ENCODE measurements at regions not wholly inside any gene's neighbourhood (a gene's known extent, or its start where the extent isn't known, plus 50 kb on each side); places are given as distances from the start of the nearest gene placed in this dataset.

- no peaks in the 10 kb centered on the region for H3K27me3 ChIP-seq (ENCODE audit: control insufficient read depth in 1 of 2, insufficient read depth in 2 of 2, low read length in 2 of 2)
- H3K27ac ChIP-seq (ENCODE audit: low read length), result no peak overlapping the region
- no peaks in the 10 kb centered on the region for H3K9me3 ChIP-seq (ENCODE audit: control insufficient read depth in 2 of 2, low read length in 2 of 2)
- H3K9ac ChIP-seq (ENCODE audit: low read length in 2 of 2), result no peak overlapping the region
- H3K36me3 ChIP-seq (ENCODE audit: control insufficient read depth in 2 of 2, insufficient read depth in 2 of 2, low read length in 2 of 2), result no peaks in the 10 kb centered on the region
- no peaks in the 10 kb centered on the region for H3K4me1 ChIP-seq (ENCODE audit: control insufficient read depth, insufficient read depth, low read length)
- H3K4me3 ChIP-seq (ENCODE audit: low read length in 2 of 2), result no peak overlapping the region
Observed at GRCh38 chr3:27990324-27990723, 251.1 kb upstream of the CMC1 start.

GRCh38 chr3:27990837-27991236 lies 250.6 kb upstream of the CMC1 start:
- Histone ChIP-seq H3K36me3 (ENCODE audit: control insufficient read depth in 2 of 2, insufficient read depth in 2 of 2, low read length in 2 of 2) (no peaks in the 10 kb centered on the region), H3K9ac (ENCODE audit: low read length in 2 of 2) (no peak overlapping the region), H3K27ac (ENCODE audit: low read length) (no peak overlapping the region), H3K27me3 (ENCODE audit: control insufficient read depth in 1 of 2, insufficient read depth in 2 of 2, low read length in 2 of 2) (no peaks in the 10 kb centered on the region), H3K4me1 (ENCODE audit: control insufficient read depth, insufficient read depth, low read length) (no peaks in the 10 kb centered on the region), H3K9me3 (ENCODE audit: control insufficient read depth in 2 of 2, low read length in 2 of 2) (no peaks in the 10 kb centered on the region), H3K4me3 (ENCODE audit: low read length in 2 of 2) (no peak overlapping the region)

GRCh38 chr3:27993051-27993450 lies 248.4 kb upstream of the CMC1 start:
- no peaks in the 10 kb centered on the region for H3K27me3 ChIP-seq (ENCODE audit: control insufficient read depth in 1 of 2, insufficient read depth in 2 of 2, low read length in 2 of 2)
- H3K9ac ChIP-seq (ENCODE audit: low read length in 2 of 2), result no peak overlapping the region
- H3K4me3 ChIP-seq (ENCODE audit: low read length in 2 of 2), result no peak overlapping the region
- H3K27ac ChIP-seq (ENCODE audit: low read length), result no peak overlapping the region
- H3K4me1 ChIP-seq (ENCODE audit: control insufficient read depth, insufficient read depth, low read length), result no peaks in the 10 kb centered on the region
- H3K9me3 ChIP-seq (ENCODE audit: control insufficient read depth in 2 of 2, low read length in 2 of 2), result no peaks in the 10 kb centered on the region
- H3K36me3 ChIP-seq (ENCODE audit: control insufficient read depth in 2 of 2, insufficient read depth in 2 of 2, low read length in 2 of 2), result no peaks in the 10 kb centered on the region

- Histone ChIP-seq H3K27ac (ENCODE audit: low read length) (no peak overlapping the region), H3K36me3 (ENCODE audit: control insufficient read depth in 2 of 2, insufficient read depth in 2 of 2, low read length in 2 of 2) (no peaks in the 10 kb centered on the region), H3K9me3 (ENCODE audit: control insufficient read depth in 2 of 2, low read length in 2 of 2) (peaks cover 3 to 9% of the 10 kb centered on the region in 2 donors), H3K9ac (ENCODE audit: low read length in 2 of 2) (no peak overlapping the region), H3K4me1 (ENCODE audit: control insufficient read depth, insufficient read depth, low read length) (no peaks in the 10 kb centered on the region), H3K4me3 (ENCODE audit: low read length in 2 of 2) (no peak overlapping the region), H3K27me3 (ENCODE audit: control insufficient read depth in 1 of 2, insufficient read depth in 2 of 2, low read length in 2 of 2) (no peaks in the 10 kb centered on the region)
Observed at GRCh38 chr3:28000608-28001007, 240.8 kb upstream of the CMC1 start.

- no peaks in the 10 kb centered on the region for H3K27me3 ChIP-seq (ENCODE audit: control insufficient read depth in 1 of 2, insufficient read depth in 2 of 2, low read length in 2 of 2)
- H3K4me1 ChIP-seq (ENCODE audit: control insufficient read depth, insufficient read depth, low read length), result no peaks in the 10 kb centered on the region
- H3K9me3 ChIP-seq (ENCODE audit: control insufficient read depth in 2 of 2, low read length in 2 of 2), result peaks cover under 1 to 3% of the 10 kb centered on the region in 2 donors
- H3K9ac ChIP-seq (ENCODE audit: low read length in 2 of 2), result no peak overlapping the region
- no peaks in the 10 kb centered on the region for H3K36me3 ChIP-seq (ENCODE audit: control insufficient read depth in 2 of 2, insufficient read depth in 2 of 2, low read length in 2 of 2)
- no peak overlapping the region for H3K27ac ChIP-seq (ENCODE audit: low read length)
- no peak overlapping the region for H3K4me3 ChIP-seq (ENCODE audit: low read length in 2 of 2)
Observed at GRCh38 chr3:28008235-28008634, 233.2 kb upstream of the CMC1 start.

- Histone ChIP-seq H3K27ac (ENCODE audit: low read length) (no peak overlapping the region), H3K4me1 (ENCODE audit: control insufficient read depth, insufficient read depth, low read length) (no peaks in the 10 kb centered on the region), H3K9ac (ENCODE audit: low read length in 2 of 2) (no peak overlapping the region), H3K9me3 (ENCODE audit: control insufficient read depth in 2 of 2, low read length in 2 of 2) (no peaks in the 10 kb centered on the region), H3K4me3 (ENCODE audit: low read length in 2 of 2) (no peak overlapping the region), H3K36me3 (ENCODE audit: control insufficient read depth in 2 of 2, insufficient read depth in 2 of 2, low read length in 2 of 2) (no peaks in the 10 kb centered on the region), H3K27me3 (ENCODE audit: control insufficient read depth in 1 of 2, insufficient read depth in 2 of 2, low read length in 2 of 2) (no peaks in the 10 kb centered on the region)
Observed at GRCh38 chr3:28012830-28013229, 228.6 kb upstream of the CMC1 start.

- H3K4me3 ChIP-seq (ENCODE audit: low read length in 2 of 2), result no peak overlapping the region
- no peaks in the 10 kb centered on the region for H3K36me3 ChIP-seq (ENCODE audit: control insufficient read depth in 2 of 2, insufficient read depth in 2 of 2, low read length in 2 of 2)
- no peaks in the 10 kb centered on the region for H3K27me3 ChIP-seq (ENCODE audit: control insufficient read depth in 1 of 2, insufficient read depth in 2 of 2, low read length in 2 of 2)
- no peak overlapping the region for H3K27ac ChIP-seq (ENCODE audit: low read length)
- no peaks in the 10 kb centered on the region for H3K9me3 ChIP-seq (ENCODE audit: control insufficient read depth in 2 of 2, low read length in 2 of 2)
- no peaks in the 10 kb centered on the region for H3K4me1 ChIP-seq (ENCODE audit: control insufficient read depth, insufficient read depth, low read length)
- H3K9ac ChIP-seq (ENCODE audit: low read length in 2 of 2), result no peak overlapping the region
Observed at GRCh38 chr3:28013864-28014473, 227.4 kb upstream of the CMC1 start.

GRCh38 chr3:28018925-28019718 lies 222.3 kb upstream of the CMC1 start:
- no peaks in the 10 kb centered on the region for H3K9me3 ChIP-seq (ENCODE audit: control insufficient read depth in 2 of 2, low read length in 2 of 2)
- no peaks in the 10 kb centered on the region for H3K27me3 ChIP-seq (ENCODE audit: control insufficient read depth in 1 of 2, insufficient read depth in 2 of 2, low read length in 2 of 2)
- no peaks in the 10 kb centered on the region for H3K4me1 ChIP-seq (ENCODE audit: control insufficient read depth, insufficient read depth, low read length)
- H3K9ac ChIP-seq (ENCODE audit: low read length in 2 of 2), result no peak overlapping the region
- H3K4me3 ChIP-seq (ENCODE audit: low read length in 2 of 2), result no peak overlapping the region
- H3K36me3 ChIP-seq (ENCODE audit: control insufficient read depth in 2 of 2, insufficient read depth in 2 of 2, low read length in 2 of 2), result no peaks in the 10 kb centered on the region
- no peak overlapping the region for H3K27ac ChIP-seq (ENCODE audit: low read length)

GRCh38 chr3:28019740-28020139 lies 221.7 kb upstream of the CMC1 start:
- H3K9ac ChIP-seq (ENCODE audit: low read length in 2 of 2), result no peak overlapping the region
- no peaks in the 10 kb centered on the region for H3K27me3 ChIP-seq (ENCODE audit: control insufficient read depth in 1 of 2, insufficient read depth in 2 of 2, low read length in 2 of 2)
- H3K27ac ChIP-seq (ENCODE audit: low read length), result no peak overlapping the region
- H3K36me3 ChIP-seq (ENCODE audit: control insufficient read depth in 2 of 2, insufficient read depth in 2 of 2, low read length in 2 of 2), result no peaks in the 10 kb centered on the region
- no peak overlapping the region for H3K4me3 ChIP-seq (ENCODE audit: low read length in 2 of 2)
- peaks cover 0 to 4% of the 10 kb centered on the region in 2 donors for H3K9me3 ChIP-seq (ENCODE audit: control insufficient read depth in 2 of 2, low read length in 2 of 2)
- H3K4me1 ChIP-seq (ENCODE audit: control insufficient read depth, insufficient read depth, low read length), result no peaks in the 10 kb centered on the region

- H3K4me1 ChIP-seq (ENCODE audit: control insufficient read depth, insufficient read depth, low read length), result no peaks in the 10 kb centered on the region
- no peaks in the 10 kb centered on the region for H3K36me3 ChIP-seq (ENCODE audit: control insufficient read depth in 2 of 2, insufficient read depth in 2 of 2, low read length in 2 of 2)
- no peak overlapping the region for H3K9ac ChIP-seq (ENCODE audit: low read length in 2 of 2)
- H3K27me3 ChIP-seq (ENCODE audit: control insufficient read depth in 1 of 2, insufficient read depth in 2 of 2, low read length in 2 of 2), result no peaks in the 10 kb centered on the region
- H3K4me3 ChIP-seq (ENCODE audit: low read length in 2 of 2), result no peak overlapping the region
- peaks cover 0 to 6% of the 10 kb centered on the region in 2 donors for H3K9me3 ChIP-seq (ENCODE audit: control insufficient read depth in 2 of 2, low read length in 2 of 2)
- no peak overlapping the region for H3K27ac ChIP-seq (ENCODE audit: low read length)
Observed at GRCh38 chr3:28022916-28023315, 218.5 kb upstream of the CMC1 start.

GRCh38 chr3:28028554-28028953 lies 212.9 kb upstream of the CMC1 start:
- no peak overlapping the region for H3K4me3 ChIP-seq (ENCODE audit: low read length in 2 of 2)
- no peaks in the 10 kb centered on the region for H3K4me1 ChIP-seq (ENCODE audit: control insufficient read depth, insufficient read depth, low read length)
- no peaks in the 10 kb centered on the region for H3K36me3 ChIP-seq (ENCODE audit: control insufficient read depth in 2 of 2, insufficient read depth in 2 of 2, low read length in 2 of 2)
- no peak overlapping the region for H3K9ac ChIP-seq (ENCODE audit: low read length in 2 of 2)
- peaks cover 0 to 9% of the 10 kb centered on the region in 2 donors for H3K9me3 ChIP-seq (ENCODE audit: control insufficient read depth in 2 of 2, low read length in 2 of 2)
- H3K27ac ChIP-seq (ENCODE audit: low read length), result no peak overlapping the region
- no peaks in the 10 kb centered on the region for H3K27me3 ChIP-seq (ENCODE audit: control insufficient read depth in 1 of 2, insufficient read depth in 2 of 2, low read length in 2 of 2)
